ENCODE measurements at regions not wholly inside any gene's neighbourhood (a gene's known extent, or its start where the extent isn't known, plus 50 kb on each side); places are given as distances from the start of the nearest gene placed in this dataset.
A peak's percentile ranks its signal among the peaks of the same experiment; 100 is the strongest.

GRCh38 chr7:52909935-52910334, 125.5 kb upstream of the POM121L12 start:
- intact Hi-C loops (cut with DNase I), result no loop called here
- DNase-seq, result no peak

GRCh38 chr7:52909131-52909530, 126.3 kb upstream of the POM121L12 start:
- intact Hi-C loops (cut with DNase I), result no loop called here
- no peak for DNase-seq

GRCh38 chr7:52897713-52898112, 137.7 kb upstream of the POM121L12 start:
- DNase-seq, result peak in 1 of 42 donors; percentile 2
- intact Hi-C loops (cut with DNase I), result no loop called here

- no peak for DNase-seq
- intact Hi-C loops (cut with DNase I), result no loop called here
Observed at GRCh38 chr7:52897288-52897687, 138.1 kb upstream of the POM121L12 start.

- intact Hi-C loops (cut with DNase I), result no loop called here
- DNase-seq, result no peak
Observed at GRCh38 chr7:52877240-52877639, 158.2 kb upstream of the POM121L12 start.

GRCh38 chr7:52876402-52876801, 159.0 kb upstream of the POM121L12 start:
- intact Hi-C loops (cut with DNase I), result no loop called here
- DNase-seq, result no peak

- no peak for DNase-seq
- intact Hi-C loops (cut with DNase I), result no loop called here
Observed at GRCh38 chr7:52863652-52864051, 171.8 kb upstream of the POM121L12 start.

- DNase-seq, result no peak
- intact Hi-C loops (cut with DNase I), result no loop called here
Observed at GRCh38 chr7:52862321-52862720, 173.1 kb upstream of the POM121L12 start.

GRCh38 chr7:52857367-52857766, 178.1 kb upstream of the POM121L12 start:
- intact Hi-C loops (cut with DNase I), result no loop called here
- no peak for DNase-seq

GRCh38 chr7:52854681-52855080, 180.8 kb upstream of the POM121L12 start:
- DNase-seq, result no peak
- intact Hi-C loops (cut with DNase I), result no loop called here

GRCh38 chr7:52851547-52851946, 183.9 kb upstream of the POM121L12 start:
- intact Hi-C loops (cut with DNase I), result no loop called here

GRCh38 chr7:52843436-52843835, 192.0 kb upstream of the POM121L12 start:
- intact Hi-C loops (cut with DNase I), result no loop called here
- DNase-seq, result no peak

More at GRCh38 chr7:52851547-52851946, 183.9 kb upstream of the POM121L12 start:
- DNase-seq, result no peak

- DNase-seq, result no peak
- intact Hi-C loops (cut with DNase I), result no loop called here
Observed at GRCh38 chr7:52842202-52842900, 193.1 kb upstream of the POM121L12 start.

GRCh38 chr7:52838981-52839411, 196.4 kb upstream of the POM121L12 start:
- DNase-seq, result no peak
- intact Hi-C loops (cut with DNase I), result no loop called here

- intact Hi-C loops (cut with DNase I), result no loop called here
Observed at GRCh38 chr7:52831321-52831720, 204.1 kb upstream of the POM121L12 start.

GRCh38 chr7:52830801-52831200, 204.6 kb upstream of the POM121L12 start:
- intact Hi-C loops (cut with DNase I), result no loop called here
- no peak for DNase-seq

More at GRCh38 chr7:52831321-52831720, 204.1 kb upstream of the POM121L12 start:
- DNase-seq, result peak in 15 of 42 donors; percentile 4 to 68 (median 27)

GRCh38 chr7:52826515-52827265, 208.7 kb upstream of the POM121L12 start:
- DNase-seq, result no peak
- intact Hi-C loops (cut with DNase I), result no loop called here

- intact Hi-C loops (cut with DNase I), result no loop called here
- no peak for DNase-seq
Observed at GRCh38 chr7:52825611-52826010, 209.8 kb upstream of the POM121L12 start.

GRCh38 chr7:52811537-52811936, 223.9 kb upstream of the POM121L12 start:
- no peak for DNase-seq
- intact Hi-C loops (cut with DNase I), result no loop called here

GRCh38 chr7:52799817-52800216, 235.6 kb upstream of the POM121L12 start:
- DNase-seq, result no peak
- intact Hi-C loops (cut with DNase I), result no loop called here

GRCh38 chr7:52797801-52798200, 237.6 kb upstream of the POM121L12 start:
- intact Hi-C loops (cut with DNase I), result no loop called here
- DNase-seq, result no peak

Data from head of caudate nucleus (tissue), 42 donors.